Putamen (tissue), 1 donor: ENCODE measurements at regions not wholly inside any gene's neighbourhood (a gene's known extent, or its start where the extent isn't known, plus 50 kb on each side); places are given as distances from the start of the nearest gene placed in this dataset.
"Not testable (repeated sequence)": the region's sequence is repeated elsewhere in the genome, so short reads cannot be mapped to it uniquely, and the experiment has no call there.

Experiments used
- DNase-seq: peaks from one replicate; pipeline ENCODE4 v3.0.0-alpha.2; 2016; ENCODE audit warnings: low spot score

DNA sequence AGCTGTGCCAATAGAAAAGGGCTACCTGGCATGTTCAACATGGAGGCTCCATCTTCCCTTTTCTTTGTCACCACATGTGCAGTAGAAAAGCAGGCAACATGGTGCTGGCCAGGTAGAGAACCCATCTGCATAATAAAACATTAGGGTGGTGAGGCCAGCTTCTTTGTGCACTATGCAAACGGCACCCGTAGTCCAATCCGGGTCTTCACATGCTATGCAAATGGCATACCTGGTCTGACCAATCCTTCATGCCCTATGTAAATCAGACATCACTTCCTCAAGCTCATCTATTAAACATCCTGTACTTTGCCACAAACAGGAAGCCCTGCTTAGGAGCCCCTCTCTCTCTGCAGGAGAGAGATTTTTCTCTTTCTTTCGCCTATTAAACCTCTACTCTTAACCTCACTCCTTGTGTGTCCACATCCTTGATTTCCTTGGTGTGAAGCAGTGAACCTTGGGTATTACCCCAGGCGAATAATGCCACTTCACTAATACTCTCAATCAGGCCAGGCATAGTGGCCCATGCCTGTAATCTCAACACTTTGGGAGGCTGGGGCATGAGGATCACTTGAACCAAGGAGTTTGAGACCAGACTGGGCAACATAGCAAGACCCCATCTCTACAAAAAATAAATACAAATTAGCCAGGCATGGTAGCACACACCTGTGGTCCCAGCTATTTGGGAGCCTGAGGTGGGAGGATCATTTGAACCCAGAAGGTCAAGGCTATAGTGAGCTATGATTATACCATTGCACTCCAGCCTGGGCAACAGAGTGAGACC is 111.3 kb upstream of the MRI1 start:
- no peak for DNase-seq

DNA sequence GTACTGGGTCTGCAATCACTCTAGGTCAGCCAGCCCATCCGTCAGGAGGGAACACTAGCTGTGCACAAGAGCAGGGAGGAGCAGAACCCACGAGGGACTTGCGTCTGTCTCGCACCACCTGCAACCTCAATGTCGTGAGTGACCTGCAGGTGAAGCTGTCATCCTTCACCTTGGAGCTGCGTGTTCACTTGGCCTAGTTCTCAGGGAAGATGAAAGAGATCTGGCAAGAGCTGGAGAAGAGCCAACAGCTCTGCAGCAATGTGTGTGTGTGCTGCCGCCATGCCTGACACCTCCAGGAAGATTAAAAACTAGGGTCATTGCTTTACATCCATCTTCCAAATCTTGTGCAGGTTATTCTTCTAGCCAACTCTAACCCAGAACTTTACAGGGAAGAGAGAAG is 117.6 kb upstream of the MRI1 start:
- DNase-seq: no peak

DNA sequence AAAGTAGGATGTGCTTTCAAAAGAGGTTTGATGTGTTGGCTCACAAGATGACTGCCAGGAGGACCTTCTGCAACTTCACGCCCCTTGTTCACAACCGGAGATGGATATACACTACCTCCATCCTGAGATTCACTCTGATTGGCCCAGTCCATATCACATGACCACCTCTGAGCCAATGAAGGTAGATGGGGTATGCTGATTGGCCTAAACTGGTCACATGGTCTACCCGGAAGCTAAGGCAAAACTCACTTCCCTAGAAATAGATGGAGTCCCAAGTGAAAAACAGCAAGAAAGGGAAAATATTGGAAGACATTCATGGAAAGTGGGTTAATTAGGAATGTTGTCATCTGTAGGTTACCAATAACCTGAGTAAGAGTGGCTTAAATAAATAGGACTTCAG is 119.7 kb upstream of the MRI1 start:
- no peak for DNase-seq

DNA sequence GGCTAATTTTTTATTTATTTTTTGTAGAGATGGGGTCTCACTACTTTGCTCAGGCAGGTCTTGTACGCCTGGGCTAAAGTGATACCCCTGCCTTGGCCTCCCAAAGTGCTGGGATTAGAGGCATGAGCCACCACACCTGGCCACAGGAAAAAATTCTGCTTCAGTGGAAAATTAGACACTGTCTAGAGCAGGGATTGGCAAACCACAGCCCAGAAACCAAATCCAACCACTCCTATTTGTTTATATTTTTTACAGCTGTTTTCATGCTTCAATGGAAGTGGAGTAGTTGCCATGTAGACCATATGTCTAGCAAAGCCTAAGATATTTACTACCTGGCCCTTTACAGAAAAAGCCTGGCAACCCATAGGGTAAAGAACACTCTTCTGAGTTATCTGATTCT is 123.7 kb upstream of the MRI1 start:
- no peak for DNase-seq

- no peak for DNase-seq
Observed at GRCh38 chr19:13639342-13639929, 124.9 kb upstream of the MRI1 start.

DNA sequence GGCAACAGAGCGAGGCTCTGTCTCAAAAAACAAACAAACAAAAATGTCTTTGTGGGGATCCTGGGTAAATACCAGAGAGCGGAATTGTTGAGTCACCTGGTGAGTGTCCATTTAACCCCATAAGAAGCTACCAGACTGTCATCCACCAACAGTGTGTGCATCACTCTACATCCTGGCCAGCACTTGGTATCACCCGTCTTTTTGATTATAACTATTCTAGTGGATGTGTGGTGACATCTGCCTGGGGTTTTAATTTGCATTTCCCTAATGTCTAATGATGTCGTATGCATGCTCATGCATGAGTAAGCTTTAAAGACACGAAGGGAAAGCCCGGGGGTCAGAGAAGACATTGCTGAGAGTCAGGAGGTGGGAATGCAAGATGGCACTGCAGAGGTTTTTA is 126.7 kb upstream of the MRI1 start:
- DNase-seq: no peak

- DNase-seq: no peak
Observed at GRCh38 chr19:13634658-13635057, 128.4 kb upstream of the CACNA1A start.

GRCh38 chr19:13633522-13633922 is 127.2 kb upstream of the CACNA1A start:
- DNase-seq: no peak

DNA sequence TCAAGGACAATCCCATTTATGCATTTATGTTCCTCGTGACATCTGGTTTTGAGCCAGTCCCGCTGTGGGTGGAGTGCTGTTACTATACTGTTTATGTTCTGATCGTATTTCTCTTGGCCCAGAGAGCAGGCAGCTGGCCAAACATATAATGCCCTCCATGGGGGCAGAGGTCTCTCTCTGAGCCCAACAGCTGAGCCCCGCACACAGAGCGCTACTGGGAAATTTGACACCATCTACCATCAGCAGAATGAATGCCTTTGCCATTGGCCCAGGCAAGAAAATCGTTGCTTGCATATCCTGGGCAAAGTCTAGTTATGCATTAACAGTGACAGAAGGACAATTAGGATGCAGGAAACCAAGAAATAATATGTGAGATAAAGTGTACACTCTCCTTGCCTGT is 126.8 kb upstream of the CACNA1A start:
- DNase-seq: no peak

GRCh38 chr19:13632164-13632563 is 125.9 kb upstream of the CACNA1A start:
- DNase-seq: not testable (repeated sequence)

DNA sequence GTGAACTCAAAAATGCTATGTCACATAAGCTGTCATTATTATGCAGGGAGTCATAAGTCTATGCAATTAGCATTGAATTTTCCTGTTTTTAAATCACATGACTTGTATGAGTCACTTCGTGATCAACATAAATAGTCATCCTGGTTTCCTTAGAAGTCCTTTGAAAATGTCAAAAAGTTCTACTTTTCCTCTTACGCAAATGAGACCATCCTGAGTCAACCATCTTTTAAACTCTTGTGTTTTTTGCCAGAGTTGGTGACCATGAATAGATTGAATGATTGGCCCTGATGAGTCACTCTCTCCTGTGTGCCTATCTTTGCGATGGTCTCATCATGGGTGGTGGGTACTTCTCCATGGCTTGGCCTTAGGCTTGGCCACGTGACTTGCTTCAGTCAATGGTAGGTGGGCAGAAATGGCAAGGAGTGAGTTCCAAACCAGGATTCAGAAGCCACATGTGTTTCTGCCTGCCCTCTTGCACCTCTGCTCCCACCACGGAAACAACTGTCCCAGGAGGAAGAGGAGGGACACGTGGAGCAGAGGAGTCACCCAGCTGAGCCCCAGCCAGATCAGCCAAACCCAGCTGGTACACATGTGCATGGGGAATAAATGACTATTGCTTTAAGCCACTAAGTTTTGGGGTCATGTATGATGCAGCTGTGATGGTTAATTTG is 123.5 kb upstream of the CACNA1A start:
- DNase-seq: no peak

GRCh38 chr19:13627531-13627930 is 121.3 kb upstream of the CACNA1A start:
- no peak for DNase-seq

- no peak for DNase-seq
Observed at GRCh38 chr19:13623716-13624710, 117.7 kb upstream of the CACNA1A start.

DNA sequence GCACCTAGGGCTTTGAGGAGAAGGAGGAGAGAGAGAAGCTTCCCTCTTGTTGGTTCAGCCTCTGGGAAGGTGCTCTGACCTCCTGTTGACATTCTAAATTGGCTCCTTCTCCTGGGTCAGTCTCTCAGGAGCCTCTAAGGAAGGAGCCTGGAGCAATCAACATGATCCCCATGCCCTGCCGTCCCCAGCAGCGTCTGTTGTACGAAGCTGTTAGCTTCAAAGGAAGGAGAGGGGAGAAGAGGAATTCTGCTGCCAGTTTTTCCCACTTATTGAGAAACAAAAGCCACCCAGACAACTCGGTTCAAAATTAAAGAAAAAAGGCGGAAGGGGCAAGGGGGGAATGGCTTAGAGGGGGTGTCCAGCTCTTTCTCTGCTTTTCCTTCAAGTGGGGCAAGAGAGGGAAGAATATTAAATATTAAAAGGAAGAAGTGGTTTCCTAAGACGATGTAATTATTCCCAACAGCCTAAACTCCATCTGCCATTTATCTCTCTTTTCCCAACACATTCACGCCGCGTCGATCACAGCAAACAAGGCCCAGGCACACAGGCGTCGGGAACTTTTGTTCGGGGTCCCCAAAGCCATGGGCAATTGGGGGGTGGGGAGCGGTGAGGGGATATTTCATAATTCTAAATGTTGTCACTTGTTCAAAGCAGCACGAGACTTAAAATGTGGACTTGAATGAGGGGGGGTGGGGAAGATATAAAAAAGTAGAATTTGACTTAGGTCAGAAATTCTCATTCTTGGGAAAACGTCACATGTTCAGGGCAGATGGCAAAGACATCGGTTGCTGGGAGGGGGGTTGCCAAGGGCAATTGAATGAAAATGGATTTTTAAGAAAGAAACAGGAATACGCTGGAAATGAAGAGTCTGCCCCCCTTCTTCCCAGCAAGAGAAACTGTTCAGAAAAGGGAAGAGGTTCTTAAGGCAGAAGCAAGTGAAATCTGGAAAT is 116.8 kb upstream of the CACNA1A start:
- no peak for DNase-seq

DNA sequence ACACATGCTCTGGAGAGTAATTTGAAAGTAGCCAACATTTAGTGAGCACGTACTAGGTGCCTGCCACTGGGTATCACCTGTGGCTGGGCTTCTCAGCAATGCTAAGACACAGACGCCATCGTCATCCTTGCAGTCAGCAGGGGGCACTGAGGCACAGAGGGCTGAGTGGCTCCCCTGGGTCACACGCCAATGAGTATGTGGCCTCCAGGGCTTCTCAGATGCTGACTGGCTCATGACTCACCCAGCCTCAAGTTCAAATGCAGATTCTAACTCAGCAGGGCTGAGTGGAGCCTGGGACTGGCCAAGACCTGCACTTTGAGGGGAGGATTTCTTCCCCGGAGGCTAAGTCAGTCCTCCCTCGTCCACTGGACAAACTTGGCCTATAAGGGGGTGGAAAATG is 115.1 kb upstream of the CACNA1A start:
- DNase-seq: no peak

GRCh38 chr19:13619203-13619632 is 112.9 kb upstream of the CACNA1A start:
- DNase-seq: no peak

DNA sequence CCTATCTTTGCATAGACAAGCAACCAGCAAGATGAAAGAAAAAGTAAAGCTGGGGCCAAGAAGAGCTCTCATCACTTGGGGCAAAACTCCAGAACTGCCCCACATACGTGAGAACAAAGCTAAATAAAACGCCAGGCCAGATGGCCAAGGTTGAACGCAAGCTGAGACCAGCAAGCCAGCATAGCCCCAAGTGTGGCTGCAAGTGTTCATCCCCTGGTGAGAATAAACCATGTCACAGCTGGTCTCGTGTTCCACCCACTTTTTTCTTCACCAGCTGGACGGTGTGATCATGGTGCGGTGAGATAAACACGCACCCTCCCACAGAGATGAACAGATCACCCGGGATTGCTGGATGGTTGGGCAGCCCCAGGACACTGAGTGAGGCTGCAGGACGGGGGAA is 109.6 kb upstream of the CACNA1A start:
- no peak for DNase-seq

GRCh38 chr19:13613447-13613846 is 107.2 kb upstream of the CACNA1A start:
- DNase-seq: no peak

- DNase-seq: no peak
Observed at GRCh38 chr19:13611596-13611995, 105.3 kb upstream of the CACNA1A start.

- no peak for DNase-seq
Observed at GRCh38 chr19:13610039-13610691, 103.9 kb upstream of the CACNA1A start.
